ENCODE measurements at regions not wholly inside any gene's neighbourhood (a gene's known extent, or its start where the extent isn't known, plus 50 kb on each side); places are given as distances from the start of the nearest gene placed in this dataset. TPM values are rescaled to one million over a fixed set of nuclear protein-coding genes. Genes with fewer than 3 reads are reported as not detected.

Small RNAs in the stretch of these regions (small RNA-seq; reads per million reads assigned to genes)
- gene RNA5SP49 (ENCODE audit: low replicate concordance): not detected
